ENCODE measurements at regions not wholly inside any gene's neighbourhood (a gene's known extent, or its start where the extent isn't known, plus 50 kb on each side); places are given as distances from the start of the nearest gene placed in this dataset.

DNA sequence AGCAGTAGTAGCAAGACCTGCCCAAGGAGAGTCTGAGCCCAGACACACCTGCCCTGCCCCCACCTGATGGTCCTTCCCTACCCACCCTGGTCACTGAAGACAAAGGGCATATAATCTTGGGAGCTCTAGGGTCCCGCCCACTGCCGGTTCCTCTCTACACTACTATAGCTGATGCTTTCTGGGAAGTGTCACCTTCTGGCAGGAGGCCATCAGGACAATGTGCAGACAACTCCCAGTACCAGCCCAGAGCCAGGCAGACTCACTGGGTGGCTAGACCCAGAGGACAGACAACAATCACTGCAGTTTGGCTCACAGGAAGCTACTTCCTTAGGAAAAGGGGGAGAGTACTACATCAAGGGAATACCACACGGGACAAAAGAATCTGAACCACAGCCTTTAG, 312.7 kb downstream of the SPRY1 start:
- H3K27me3 ChIP-seq (ENCODE audit: insufficient read depth) = no peaks in the 10 kb centered on the region
- no peak overlapping the region for H3K27ac ChIP-seq (ENCODE audit: low read depth in 2 of 2, low read length in 1 of 2)
- H3K4me2 ChIP-seq = no peak overlapping the region
- CTCF ChIA-PET = no interaction called here
- H3K4me3 ChIP-seq (ENCODE audit: low read depth in 2 of 2, low read length in 1 of 2) = no peak overlapping the region
- H2AFZ ChIP-seq (ENCODE audit: low read depth) = no peak overlapping the region
- DNase-seq = no peak
- 94% methylated on average over 3 of the region's 3 CpGs for WGBS (ENCODE audit: low lambda C conversion rate)
- H3K9me3 ChIP-seq = no peaks in the 10 kb centered on the region
- no peaks in the 10 kb centered on the region for H3K79me2 ChIP-seq (ENCODE audit: insufficient read depth)
- no peaks in the 10 kb centered on the region for H3F3A ChIP-seq (replicated peaks; ENCODE audit: insufficient read depth)
- POLR2A ChIA-PET = no interaction called here
- no peaks in the 10 kb centered on the region for H3K4me1 ChIP-seq (ENCODE audit: control insufficient read depth in 1 of 2, insufficient read depth in 2 of 2, low read depth in 1 of 2, low read length in 1 of 2)
- H3K9ac ChIP-seq = no peak overlapping the region
- H4K20me1 ChIP-seq (ENCODE audit: insufficient read depth) = no peaks in the 10 kb centered on the region
- H3K36me3 ChIP-seq (replicated peaks in 1 of 2; ENCODE audit: control insufficient read depth in 1 of 2, insufficient read depth in 2 of 2, low read length in 1 of 2) = no peaks in the 10 kb centered on the region
- H3K9me2 ChIP-seq = no peaks in the 10 kb centered on the region
- TF ChIP-seq, protein P1, sequence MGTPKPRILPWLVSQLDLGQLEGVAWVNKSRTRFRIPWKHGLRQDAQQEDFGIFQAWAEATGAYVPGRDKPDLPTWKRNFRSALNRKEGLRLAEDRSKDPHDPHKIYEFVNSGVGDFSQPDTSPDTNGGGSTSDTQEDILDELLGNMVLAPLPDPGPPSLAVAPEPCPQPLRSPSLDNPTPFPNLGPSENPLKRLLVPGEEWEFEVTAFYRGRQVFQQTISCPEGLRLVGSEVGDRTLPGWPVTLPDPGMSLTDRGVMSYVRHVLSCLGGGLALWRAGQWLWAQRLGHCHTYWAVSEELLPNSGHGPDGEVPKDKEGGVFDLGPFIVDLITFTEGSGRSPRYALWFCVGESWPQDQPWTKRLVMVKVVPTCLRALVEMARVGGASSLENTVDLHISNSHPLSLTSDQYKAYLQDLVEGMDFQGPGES (IDR thresholded peaks at IDR 0.05; ENCODE audit: low read depth, low read length) = no peak
- TF ChIP-seq SIN3A (IDR thresholded peaks at IDR 0.05; ENCODE audit: borderline replicate concordance, low read depth, low read length) (no peak), NRF1 (IDR thresholded peaks at IDR 0.05; ENCODE audit: low read depth, low read length) (no peak)
- TF ChIP-seq, protein P2, sequence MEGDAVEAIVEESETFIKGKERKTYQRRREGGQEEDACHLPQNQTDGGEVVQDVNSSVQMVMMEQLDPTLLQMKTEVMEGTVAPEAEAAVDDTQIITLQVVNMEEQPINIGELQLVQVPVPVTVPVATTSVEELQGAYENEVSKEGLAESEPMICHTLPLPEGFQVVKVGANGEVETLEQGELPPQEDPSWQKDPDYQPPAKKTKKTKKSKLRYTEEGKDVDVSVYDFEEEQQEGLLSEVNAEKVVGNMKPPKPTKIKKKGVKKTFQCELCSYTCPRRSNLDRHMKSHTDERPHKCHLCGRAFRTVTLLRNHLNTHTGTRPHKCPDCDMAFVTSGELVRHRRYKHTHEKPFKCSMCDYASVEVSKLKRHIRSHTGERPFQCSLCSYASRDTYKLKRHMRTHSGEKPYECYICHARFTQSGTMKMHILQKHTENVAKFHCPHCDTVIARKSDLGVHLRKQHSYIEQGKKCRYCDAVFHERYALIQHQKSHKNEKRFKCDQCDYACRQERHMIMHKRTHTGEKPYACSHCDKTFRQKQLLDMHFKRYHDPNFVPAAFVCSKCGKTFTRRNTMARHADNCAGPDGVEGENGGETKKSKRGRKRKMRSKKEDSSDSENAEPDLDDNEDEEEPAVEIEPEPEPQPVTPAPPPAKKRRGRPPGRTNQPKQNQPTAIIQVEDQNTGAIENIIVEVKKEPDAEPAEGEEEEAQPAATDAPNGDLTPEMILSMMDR (IDR thresholded peaks at IDR 0.05) = no peak

- TF ChIP-seq TEAD4 (IDR thresholded peaks at IDR 0.05; ENCODE audit: borderline replicate concordance, insufficient read depth) (no peak), EZH2phosphoT487 (IDR thresholded peaks at IDR 0.05; ENCODE audit: borderline replicate concordance, low read depth) (no peak), TAF1 (IDR thresholded peaks at IDR 0.05; ENCODE audit: borderline replicate concordance, low read depth, low read length) (no peak), CHD2 (IDR thresholded peaks at IDR 0.05; ENCODE audit: low read length, partially characterized antibody) (no peak), MXI1 (IDR thresholded peaks at IDR 0.05; ENCODE audit: low read depth, low read length) (no peak), RCOR1 (IDR thresholded peaks at IDR 0.05; ENCODE audit: low read length) (no peak), GATA2 (CRISPR knock-in tag; IDR thresholded peaks at IDR 0.05) (no peak), ZBTB33 (IDR thresholded peaks at IDR 0.05; ENCODE audit: borderline replicate concordance, low read depth) (no peak), GABPA (IDR thresholded peaks at IDR 0.05; ENCODE audit: low read depth) (no peak), PBX3 (IDR thresholded peaks at IDR 0.05) (no peak), NRF1 (IDR thresholded peaks at IDR 0.05; ENCODE audit: low read depth, low read length) (no peak)
- TF ChIP-seq, protein P1 (IDR thresholded peaks at IDR 0.05; ENCODE audit: low read depth, low read length) = no peak
- CTCF ChIA-PET = no interaction called here
Measured at GRCh38 chr4:123731035-123731434, 334.4 kb downstream of the SPRY1 start.

More at GRCh38 chr4:123731035-123731434, 334.4 kb downstream of the SPRY1 start:
- Histone ChIP-seq H3K4me1 (ENCODE audit: control insufficient read depth in 1 of 2, insufficient read depth in 2 of 2, low read depth in 1 of 2, low read length in 1 of 2) (no peaks in the 10 kb centered on the region), H3F3A (replicated peaks; ENCODE audit: insufficient read depth) (peaks cover 10% of the 10 kb centered on the region), H3K79me2 (ENCODE audit: insufficient read depth) (no peaks in the 10 kb centered on the region), H2AFZ (ENCODE audit: low read depth) (no peak overlapping the region), H3K9ac (no peak overlapping the region), H3K27me3 (ENCODE audit: insufficient read depth) (no peaks in the 10 kb centered on the region), H3K4me2 (no peak overlapping the region), H3K36me3 (replicated peaks in 1 of 2; ENCODE audit: control insufficient read depth in 1 of 2, insufficient read depth in 2 of 2, low read length in 1 of 2) (no peaks in the 10 kb centered on the region), H4K20me1 (ENCODE audit: insufficient read depth) (no peaks in the 10 kb centered on the region), H3K9me2 (no peaks in the 10 kb centered on the region), H3K27ac (ENCODE audit: low read depth in 2 of 2, low read length in 1 of 2) (no peak overlapping the region), H3K4me3 (ENCODE audit: low read depth in 2 of 2, low read length in 1 of 2) (no peak overlapping the region), H3K9me3 (0 out of 2 replicates have a peak, but pooled peaks cover 3% of the 10 kb centered on the region)
- no peak for DNase-seq
- POLR2A ChIA-PET = no interaction called here
- WGBS (ENCODE audit: low lambda C conversion rate) = 0% methylated on average over 1 of the region's 1 CpG

Data from SK-N-SH (cell line).